Esophagus (tissue), 2 donors: ENCODE measurements at regions not wholly inside any gene's neighbourhood (a gene's known extent, or its start where the extent isn't known, plus 50 kb on each side); places are given as distances from the start of the nearest gene placed in this dataset.
A peak's percentile ranks its signal among the peaks of the same experiment; 100 is the strongest.

Source experiments
- H3K27ac ChIP-seq, 2 donors: one replicate each; pipeline ENCODE4 v1.5.1; 2013; ENCODE audit warnings: low read depth in 2 of 2, mild to moderate bottlenecking in 2 of 2, inconsistent platforms in 1 of 2, low read length in 1 of 2, moderate library complexity in 1 of 2
- H3K27me3 ChIP-seq, 2 donors: one replicate each; pipeline ENCODE4 v1.6.1; 2013; ENCODE audit warnings: low read length in 2 of 2, control low read depth in 1 of 2, mild to moderate bottlenecking in 1 of 2; ENCODE audit not compliant: insufficient read depth in 2 of 2, control insufficient read depth in 1 of 2
- H3K36me3 ChIP-seq, 2 donors: one replicate each; pipeline ENCODE4 v1.6.1; 2013; ENCODE audit warnings: low read length in 1 of 2; ENCODE audit not compliant: control insufficient read depth in 2 of 2, insufficient read depth in 2 of 2
- H3K4me1 ChIP-seq, 2 donors: one replicate each; pipeline ENCODE4 v1.6.1; 2013; ENCODE audit warnings: low read length in 1 of 2; ENCODE audit not compliant: control insufficient read depth in 2 of 2, insufficient read depth in 2 of 2
- H3K4me3 ChIP-seq, 2 donors: one replicate each; pipeline ENCODE4 v1.5.1; 2013; ENCODE audit warnings: low read length in 2 of 2, mild to moderate bottlenecking in 2 of 2, low read depth in 1 of 2, moderate library complexity in 1 of 2
- H3K9me3 ChIP-seq, 2 donors: one replicate each; pipeline ENCODE4 v1.6.1; 2013; ENCODE audit warnings: mild to moderate bottlenecking in 2 of 2, low read depth in 1 of 2, low read length in 1 of 2, moderate library complexity in 1 of 2; ENCODE audit not compliant: control insufficient read depth in 2 of 2, insufficient read depth in 1 of 2
- WGBS, 2 donors: extraction: QIAGEN DNeasy Blood & Tissue Kit; methylation state at CpG; one replicate each; pipeline ENCODE4 v1.1.7; 2013; 5-methylcytosine and 5-hydroxymethylcytosine counted together
- donor health status: healthy with polysubstance abuse.
- donor health status: Bipolar disorder and iron deficiency.

- H3K27me3 ChIP-seq, result no peaks in the 10 kb centered on the region
- no peaks in the 10 kb centered on the region for H3K4me1 ChIP-seq
- WGBS, 2 donors, result 68 to 89% methylated on average over 1 of the region's 1 CpG
- no peak overlapping the region for H3K4me3 ChIP-seq
- H3K27ac ChIP-seq, result no peak overlapping the region
- no peaks in the 10 kb centered on the region for H3K9me3 ChIP-seq
- no peaks in the 10 kb centered on the region for H3K36me3 ChIP-seq
These were observed 300.9 kb upstream of the AKR1E2 start for GRCh38 chr10:4525103-4525502.

- Histone ChIP-seq H3K4me1 (no peaks in the 10 kb centered on the region), H3K27ac (no peak overlapping the region), H3K27me3 (no peaks in the 10 kb centered on the region), H3K36me3 (no peaks in the 10 kb centered on the region), H3K4me3 (no peak overlapping the region), H3K9me3 (no peaks in the 10 kb centered on the region)
- 95 to 96% methylated on average over 8 of the region's 8 CpGs for WGBS, 2 donors
These were observed 303.6 kb upstream of the AKR1E2 start for GRCh38 chr10:4522296-4523000.

GRCh38 chr10:4519658-4520402 lies 306.2 kb upstream of the AKR1E2 start:
- Histone ChIP-seq H3K4me1 (no peaks in the 10 kb centered on the region), H3K9me3 (no peaks in the 10 kb centered on the region), H3K36me3 (no peaks in the 10 kb centered on the region), H3K4me3 (no peak overlapping the region), H3K27me3 (no peaks in the 10 kb centered on the region), H3K27ac (no peak overlapping the region)
- WGBS, 2 donors, result 80 to 94% methylated on average over 3 of the region's 3 CpGs

GRCh38 chr10:4517746-4518145 lies 308.3 kb upstream of the AKR1E2 start:
- Histone ChIP-seq H3K27ac (no peak overlapping the region), H3K4me1 (no peaks in the 10 kb centered on the region), H3K4me3 (no peak overlapping the region), H3K27me3 (no peaks in the 10 kb centered on the region), H3K9me3 (no peaks in the 10 kb centered on the region), H3K36me3 (no peaks in the 10 kb centered on the region)
- WGBS, 2 donors, result 90 to 93% methylated on average over 1 of the region's 1 CpG

GRCh38 chr10:4515721-4516120 lies 310.3 kb upstream of the AKR1E2 start:
- Histone ChIP-seq H3K36me3 (no peaks in the 10 kb centered on the region), H3K4me1 (no peaks in the 10 kb centered on the region), H3K9me3 (no peaks in the 10 kb centered on the region), H3K27me3 (no peaks in the 10 kb centered on the region), H3K4me3 (no peak overlapping the region), H3K27ac (no peak overlapping the region)
- WGBS, 2 donors, result 82 to 91% methylated on average over 5 of the region's 5 CpGs

GRCh38 chr10:4514445-4515108 lies 311.4 kb upstream of the AKR1E2 start:
- H3K27me3 ChIP-seq, result no peaks in the 10 kb centered on the region
- peak overlapping the region; percentile 14 to 58 for H3K27ac ChIP-seq
- WGBS, 2 donors, result 70 to 76% methylated on average over 19 of the region's 19 CpGs
- no peaks in the 10 kb centered on the region for H3K9me3 ChIP-seq
- no peak overlapping the region for H3K4me3 ChIP-seq
- H3K4me1 ChIP-seq, result no peaks in the 10 kb centered on the region
- H3K36me3 ChIP-seq, result no peaks in the 10 kb centered on the region

GRCh38 chr10:4512671-4513240 lies 313.3 kb upstream of the AKR1E2 start:
- WGBS, 2 donors, result 38 to 42% methylated on average over 6 of the region's 6 CpGs
- Histone ChIP-seq H3K27ac (no peak overlapping the region), H3K36me3 (no peaks in the 10 kb centered on the region), H3K4me3 (no peak overlapping the region), H3K9me3 (no peaks in the 10 kb centered on the region), H3K4me1 (no peaks in the 10 kb centered on the region), H3K27me3 (no peaks in the 10 kb centered on the region)

GRCh38 chr10:4512196-4512595 lies 313.8 kb upstream of the AKR1E2 start:
- 87 to 90% methylated on average over 5 of the region's 5 CpGs for WGBS, 2 donors
- no peak overlapping the region for H3K4me3 ChIP-seq
- H3K9me3 ChIP-seq, result no peaks in the 10 kb centered on the region
- H3K27ac ChIP-seq, result no peak overlapping the region
- no peaks in the 10 kb centered on the region for H3K27me3 ChIP-seq
- H3K36me3 ChIP-seq, result no peaks in the 10 kb centered on the region
- no peaks in the 10 kb centered on the region for H3K4me1 ChIP-seq

GRCh38 chr10:4511509-4511908 lies 314.5 kb upstream of the AKR1E2 start:
- H3K4me3 ChIP-seq, result no peak overlapping the region
- WGBS, 2 donors, result 55 to 57% methylated on average over 4 of the region's 4 CpGs
- no peaks in the 10 kb centered on the region for H3K9me3 ChIP-seq
- no peak overlapping the region for H3K27ac ChIP-seq
- H3K36me3 ChIP-seq, result no peaks in the 10 kb centered on the region
- H3K4me1 ChIP-seq, result no peaks in the 10 kb centered on the region
- no peaks in the 10 kb centered on the region for H3K27me3 ChIP-seq
